BLaER1 treated with 17β-estradiol and CSF1 and Interleukin-3, amounts not matched to agents 10 nM and 100 nM (cell line): ENCODE measurements at regions not wholly inside any gene's neighbourhood (a gene's known extent, or its start where the extent isn't known, plus 50 kb on each side); places are given as distances from the start of the nearest gene placed in this dataset.
"Not testable (repeated sequence)": the region's sequence is repeated elsewhere in the genome, so short reads cannot be mapped to it uniquely, and the experiment has no call there.

Experiments
- H3K27ac ChIP-seq, 11 experiments: shearing (Covaris generic); formaldehyde crosslinking; 2 replicates each; pipeline ENCODE4 v1.8.1; 2022
- H3K27me3 ChIP-seq, 11 experiments: shearing (Covaris generic); formaldehyde crosslinking; 2 replicates each; pipeline ENCODE4 v1.8.1; 2022
- H3K36me3 ChIP-seq, 11 experiments: shearing (Covaris generic); formaldehyde crosslinking; 2 replicates each; pipeline ENCODE4 v1.8.1; 2022
- H3K4me1 ChIP-seq, 10 experiments: shearing (Covaris generic); formaldehyde crosslinking; 2 replicates each; pipeline ENCODE4 v1.8.1; 2022
- H3K4me2 ChIP-seq, 11 experiments: shearing (Covaris generic); formaldehyde crosslinking; 2 replicates each; pipeline ENCODE4 v1.8.1; 2022
- H3K4me3 ChIP-seq, 10 experiments: shearing (Covaris generic); formaldehyde crosslinking; 2 replicates each; pipeline ENCODE4 v1.8.1; 2022
- H3K9ac ChIP-seq, 11 experiments: shearing (Covaris generic); formaldehyde crosslinking; 2 replicates each; pipeline ENCODE4 v1.8.1; 2022
- H3K9me3 ChIP-seq, 11 experiments: shearing (Covaris generic); formaldehyde crosslinking; replicated peaks in 1 of 11; 2 replicates each; pipeline ENCODE4 v1.8.1; 2022
- H4K20me1 ChIP-seq, 11 experiments: shearing (Covaris generic); formaldehyde crosslinking; 2 replicates each; pipeline ENCODE4 v1.8.1; 2022
- Cebpa-rat ChIP-seq, 11 experiments: shearing (Covaris generic); IDR thresholded peaks; 2 replicates each; pipeline ENCODE4 v1.8.1; 2022

DNA sequence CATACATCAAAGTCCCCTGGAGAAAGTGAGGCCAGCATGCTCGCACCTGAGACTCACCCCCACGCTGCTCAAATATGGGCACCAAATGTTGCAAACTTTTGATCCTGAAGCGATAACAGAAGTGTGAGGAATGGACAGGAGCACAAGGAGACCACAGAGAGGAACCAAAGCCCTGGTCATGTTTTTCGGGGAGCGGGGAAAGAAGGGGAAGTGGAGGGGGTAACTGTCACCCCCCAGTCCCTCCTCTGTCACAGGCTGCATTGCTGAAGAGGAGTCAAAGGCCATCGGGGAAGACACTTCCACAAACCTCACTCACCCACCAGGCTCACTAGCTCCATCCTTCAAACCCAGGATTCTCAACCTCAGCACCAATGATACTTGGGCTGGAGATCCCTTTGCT lies 182.4 kb downstream of the UACA start:
- H3K9ac ChIP-seq, result no peak overlapping the region
- H3K4me3 ChIP-seq, result no peak overlapping the region
- H3K27me3 ChIP-seq, result no peaks in the 10 kb centered on the region
- no peaks in the 10 kb centered on the region for H3K36me3 ChIP-seq
- H4K20me1 ChIP-seq, result no peaks in the 10 kb centered on the region
- no peak for TF ChIP-seq Cebpa-rat (IDR thresholded peaks at IDR 0.05)
- H3K4me1 ChIP-seq, result peaks cover 0 to 9% (median 0%) of the 10 kb centered on the region in 10 experiments; a peak in 3 of 20 replicates
- peaks cover 10 to 18% (median 13%) of the 10 kb centered on the region in 11 experiments for H3K9me3 ChIP-seq
- no peak overlapping the region for H3K27ac ChIP-seq
- peak overlapping the region in 5 of 11 experiments; percentile 2 to 23 (median 5); a peak in 2 of 22 replicates for H3K4me2 ChIP-seq

DNA sequence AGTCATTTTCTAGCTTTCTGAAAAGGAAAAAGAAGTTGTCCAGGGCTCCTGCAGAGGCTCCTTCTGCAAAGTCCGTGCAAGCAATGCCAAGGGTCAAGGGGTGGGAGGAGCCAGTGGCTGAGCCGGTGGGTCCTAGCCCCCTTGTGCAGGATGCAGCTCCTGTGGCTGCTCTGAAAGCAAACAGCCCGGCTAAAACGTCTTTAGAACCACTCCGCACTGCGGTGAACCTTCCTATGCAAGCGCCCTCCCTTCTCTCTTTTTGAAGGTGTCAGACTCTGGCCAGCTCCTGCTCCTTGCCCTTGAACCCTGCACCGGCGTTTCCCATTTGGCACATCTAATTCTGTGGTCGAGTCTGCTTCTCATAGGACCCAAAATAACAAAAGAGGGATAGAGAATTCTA lies 183.1 kb downstream of the UACA start:
- H3K9ac ChIP-seq, result no peak overlapping the region
- no peak for TF ChIP-seq Cebpa-rat (IDR thresholded peaks at IDR 0.05)
- no peaks in the 10 kb centered on the region for H3K36me3 ChIP-seq
- peaks cover 0 to 9% (median 0%) of the 10 kb centered on the region in 10 experiments; a peak in 3 of 20 replicates for H3K4me1 ChIP-seq
- H3K4me3 ChIP-seq, result no peak overlapping the region
- H3K27me3 ChIP-seq, result no peaks in the 10 kb centered on the region
- no peak overlapping the region for H3K27ac ChIP-seq
- H3K4me2 ChIP-seq, result peak overlapping the region in 5 of 11 experiments; percentile 2 to 23 (median 5); a peak in 2 of 22 replicates
- no peaks in the 10 kb centered on the region for H4K20me1 ChIP-seq
- H3K9me3 ChIP-seq, result peaks cover 6 to 12% (median 8%) of the 10 kb centered on the region in 11 experiments; a peak in 21 of 22 replicates

DNA sequence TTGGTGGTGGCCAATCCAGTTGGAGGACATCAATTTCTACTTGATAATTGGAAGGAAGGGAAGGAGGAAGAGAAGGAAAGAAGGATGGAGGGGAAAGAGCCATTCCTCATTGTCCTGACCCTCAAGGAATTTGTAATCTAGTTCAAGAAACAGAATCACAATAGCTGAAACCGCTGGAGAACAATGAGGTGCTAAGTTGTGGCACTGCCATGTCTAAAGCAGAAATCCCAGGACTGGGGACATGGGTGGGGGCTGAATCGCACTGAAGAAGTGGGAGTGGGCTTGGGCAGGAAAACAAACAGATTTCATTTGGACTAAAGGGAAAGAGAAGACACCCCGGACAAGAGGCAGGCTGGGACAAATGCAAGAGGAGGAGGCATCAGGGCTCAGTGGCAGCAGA lies 183.6 kb downstream of the UACA start:
- Histone ChIP-seq H3K27me3 (no peaks in the 10 kb centered on the region), H3K27ac (no peak overlapping the region), H3K9me3 (peaks cover 1 to 9% (median 4%) of the 10 kb centered on the region in 11 experiments; a peak in 21 of 22 replicates), H3K4me3 (no peak overlapping the region), H3K4me2 (no peak overlapping the region), H3K4me1 (peaks cover 0 to 9% (median 0%) of the 10 kb centered on the region in 10 experiments; a peak in 3 of 20 replicates), H4K20me1 (no peaks in the 10 kb centered on the region), H3K36me3 (no peaks in the 10 kb centered on the region), H3K9ac (no peak overlapping the region)
- TF ChIP-seq Cebpa-rat (IDR thresholded peaks at IDR 0.05), result no peak

DNA sequence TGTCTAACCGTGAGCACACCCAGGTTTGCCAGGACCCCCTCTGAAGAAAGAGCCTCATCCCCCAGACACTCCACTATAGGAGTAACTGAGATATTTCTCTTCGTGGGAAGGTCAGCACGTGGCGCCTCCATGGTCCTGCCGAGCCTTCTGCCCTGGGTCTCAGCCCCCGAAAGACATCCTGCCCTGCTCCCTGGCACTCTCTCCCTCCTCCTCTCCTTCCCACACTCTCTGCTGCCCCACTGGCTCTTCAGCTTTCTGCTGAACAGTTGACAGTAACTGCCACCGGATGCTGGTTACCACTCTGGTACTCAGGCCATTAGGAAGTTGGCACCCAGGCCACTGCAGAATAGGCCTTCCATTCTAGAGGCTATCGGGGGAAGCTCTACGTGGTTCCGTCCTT lies 185.2 kb downstream of the UACA start:
- Histone ChIP-seq H3K4me1 (peaks cover 0 to 9% (median 0%) of the 10 kb centered on the region in 10 experiments; a peak in 3 of 20 replicates), H3K27ac (no peak overlapping the region), H3K9ac (no peak overlapping the region), H3K9me3 (peaks cover 6 to 14% (median 9%) of the 10 kb centered on the region in 11 experiments; a peak in 15 of 22 replicates), H4K20me1 (no peaks in the 10 kb centered on the region), H3K36me3 (no peaks in the 10 kb centered on the region), H3K4me2 (no peak overlapping the region), H3K4me3 (no peak overlapping the region), H3K27me3 (no peaks in the 10 kb centered on the region)
- TF ChIP-seq Cebpa-rat (IDR thresholded peaks at IDR 0.05), result no peak

DNA sequence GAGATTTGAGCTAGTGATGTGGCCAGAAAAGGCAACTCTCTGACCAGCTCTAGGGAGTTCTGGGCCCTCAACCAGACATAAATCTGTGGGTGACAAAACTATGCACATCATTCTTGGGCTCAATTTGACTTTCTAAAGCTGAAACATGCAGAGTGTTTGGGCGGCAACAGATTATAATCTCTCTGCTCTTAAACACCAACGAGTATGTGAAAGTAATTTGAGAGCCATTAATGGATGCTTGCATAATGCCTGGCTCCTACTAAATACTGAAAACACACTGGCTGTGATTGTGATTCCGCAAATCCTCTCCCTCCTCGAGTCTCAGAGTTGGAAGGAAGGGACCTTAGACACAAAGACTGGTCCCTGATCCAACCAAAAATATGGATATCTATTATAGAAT lies 186.7 kb downstream of the UACA start:
- H3K27ac ChIP-seq, result no peak overlapping the region
- TF ChIP-seq Cebpa-rat (IDR thresholded peaks at IDR 0.05), result no peak
- no peaks in the 10 kb centered on the region for H3K36me3 ChIP-seq
- no peaks in the 10 kb centered on the region for H4K20me1 ChIP-seq
- peaks cover 0 to 9% (median 0%) of the 10 kb centered on the region in 10 experiments; a peak in 3 of 20 replicates for H3K4me1 ChIP-seq
- no peak overlapping the region for H3K4me3 ChIP-seq
- no peaks in the 10 kb centered on the region for H3K27me3 ChIP-seq
- peaks cover 6 to 14% (median 9%) of the 10 kb centered on the region in 11 experiments; a peak in 15 of 22 replicates for H3K9me3 ChIP-seq
- no peak overlapping the region for H3K9ac ChIP-seq
- no peak overlapping the region for H3K4me2 ChIP-seq

DNA sequence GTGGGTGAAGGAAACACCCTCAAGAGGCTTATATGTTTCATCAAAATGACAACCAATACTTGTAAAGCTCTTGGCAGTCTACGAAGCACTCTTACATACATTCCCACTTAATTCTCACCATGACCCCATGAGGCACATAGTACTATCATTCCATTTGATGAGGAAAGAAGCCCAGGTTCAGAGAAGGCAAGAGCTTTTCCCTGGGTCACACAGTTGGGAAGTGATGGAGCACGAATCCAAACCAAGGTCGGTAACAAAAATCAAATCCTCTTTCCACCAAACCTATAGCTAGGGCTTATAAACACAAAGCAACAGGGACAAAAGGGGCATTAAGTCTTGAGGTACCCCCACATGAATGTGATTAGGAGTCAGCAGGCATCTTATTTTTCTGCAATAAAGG lies 187.1 kb downstream of the UACA start:
- Histone ChIP-seq H3K27ac (no peak overlapping the region), H3K4me1 (peaks cover 0 to 9% (median 0%) of the 10 kb centered on the region in 10 experiments; a peak in 3 of 20 replicates), H4K20me1 (no peaks in the 10 kb centered on the region), H3K9me3 (peaks cover 6 to 14% (median 9%) of the 10 kb centered on the region in 11 experiments; a peak in 15 of 22 replicates), H3K36me3 (no peaks in the 10 kb centered on the region), H3K9ac (no peak overlapping the region), H3K27me3 (no peaks in the 10 kb centered on the region), H3K4me3 (no peak overlapping the region), H3K4me2 (no peak overlapping the region)
- no peak for TF ChIP-seq Cebpa-rat (IDR thresholded peaks at IDR 0.05)

DNA sequence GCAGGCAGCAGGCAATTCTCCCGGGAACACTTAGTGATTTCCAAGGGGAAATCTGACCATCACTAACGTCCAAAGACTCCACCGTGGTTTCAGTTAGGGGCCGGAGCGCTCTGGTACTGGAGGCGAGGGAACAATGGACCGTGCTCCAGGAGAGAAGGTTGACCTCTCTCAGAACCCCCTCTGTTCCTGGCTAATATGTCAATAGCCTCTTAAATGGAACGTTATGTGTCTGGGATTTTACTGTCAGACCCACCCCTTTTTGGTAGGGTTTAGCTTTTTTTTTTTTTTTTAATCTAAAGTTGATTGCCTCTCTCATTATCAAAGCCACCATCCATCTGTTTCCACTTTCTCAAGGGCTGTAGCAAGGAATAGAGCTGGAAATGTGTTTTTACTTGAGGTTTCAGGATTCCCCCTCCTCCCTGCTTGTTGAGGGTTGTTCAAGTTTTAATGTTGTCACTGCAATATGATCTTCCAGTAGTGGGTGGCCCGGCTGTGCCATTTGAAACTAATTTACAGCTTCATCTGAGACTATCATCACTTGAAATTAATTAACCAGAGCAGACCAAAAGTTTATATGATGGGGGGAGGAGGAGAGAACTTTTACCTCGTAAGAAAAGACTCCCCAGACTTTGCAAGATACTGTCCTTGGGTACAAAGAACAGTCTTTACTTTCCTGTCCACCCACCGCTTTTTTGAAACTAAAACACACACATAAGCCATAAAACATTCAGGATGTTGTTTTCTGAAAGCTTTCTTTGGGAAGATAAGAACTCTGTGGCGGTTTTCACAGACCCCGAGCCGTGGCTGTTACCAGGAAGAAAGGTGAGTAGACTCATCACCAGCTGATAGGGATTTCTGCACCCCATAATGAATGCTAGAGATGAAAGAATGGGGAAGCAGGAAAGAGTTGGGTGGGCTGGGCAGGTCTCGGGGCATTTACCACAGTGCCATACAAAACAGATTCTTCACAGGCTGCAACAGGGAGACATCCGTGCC lies 187.8 kb downstream of the UACA start:
- Histone ChIP-seq H3K27me3 (no peaks in the 10 kb centered on the region), H3K36me3 (no peaks in the 10 kb centered on the region), H3K4me1 (peaks cover 0 to 4% (median 0%) of the 10 kb centered on the region in 10 experiments; a peak in 2 of 20 replicates), H3K4me2 (no peak overlapping the region), H3K27ac (no peak overlapping the region), H4K20me1 (no peaks in the 10 kb centered on the region), H3K9ac (no peak overlapping the region), H3K4me3 (no peak overlapping the region), H3K9me3 (peaks cover 6 to 14% (median 9%) of the 10 kb centered on the region in 11 experiments; a peak in 15 of 22 replicates)
- TF ChIP-seq Cebpa-rat (IDR thresholded peaks at IDR 0.05), result no peak

DNA sequence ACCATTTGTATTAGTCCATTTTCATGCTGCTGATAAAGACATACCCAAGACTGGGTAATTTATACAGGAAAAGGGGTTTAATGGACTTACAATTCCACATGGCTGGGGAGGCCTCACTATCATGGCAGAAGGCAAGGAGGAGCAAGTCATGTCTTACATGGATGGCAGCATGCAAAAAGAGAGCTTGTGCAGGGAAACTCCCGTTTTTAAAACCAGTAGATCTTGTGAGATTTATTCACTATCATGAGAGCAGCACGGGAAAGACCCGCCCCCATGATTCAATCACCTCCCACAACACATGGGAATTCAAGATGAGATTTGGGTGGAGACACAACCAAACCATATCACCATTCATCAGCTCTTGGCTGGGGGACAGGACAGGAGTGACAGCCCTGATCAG lies 189.0 kb downstream of the UACA start:
- H3K36me3 ChIP-seq, H3K27ac ChIP-seq, H3K4me2 ChIP-seq, H3K27me3 ChIP-seq, H4K20me1 ChIP-seq, H3K4me3 ChIP-seq, H3K4me1 ChIP-seq, H3K9ac ChIP-seq: not testable (repeated sequence)
- peaks cover 6 to 14% (median 9%) of the 10 kb centered on the region in 11 experiments; a peak in 15 of 22 replicates for H3K9me3 ChIP-seq

DNA sequence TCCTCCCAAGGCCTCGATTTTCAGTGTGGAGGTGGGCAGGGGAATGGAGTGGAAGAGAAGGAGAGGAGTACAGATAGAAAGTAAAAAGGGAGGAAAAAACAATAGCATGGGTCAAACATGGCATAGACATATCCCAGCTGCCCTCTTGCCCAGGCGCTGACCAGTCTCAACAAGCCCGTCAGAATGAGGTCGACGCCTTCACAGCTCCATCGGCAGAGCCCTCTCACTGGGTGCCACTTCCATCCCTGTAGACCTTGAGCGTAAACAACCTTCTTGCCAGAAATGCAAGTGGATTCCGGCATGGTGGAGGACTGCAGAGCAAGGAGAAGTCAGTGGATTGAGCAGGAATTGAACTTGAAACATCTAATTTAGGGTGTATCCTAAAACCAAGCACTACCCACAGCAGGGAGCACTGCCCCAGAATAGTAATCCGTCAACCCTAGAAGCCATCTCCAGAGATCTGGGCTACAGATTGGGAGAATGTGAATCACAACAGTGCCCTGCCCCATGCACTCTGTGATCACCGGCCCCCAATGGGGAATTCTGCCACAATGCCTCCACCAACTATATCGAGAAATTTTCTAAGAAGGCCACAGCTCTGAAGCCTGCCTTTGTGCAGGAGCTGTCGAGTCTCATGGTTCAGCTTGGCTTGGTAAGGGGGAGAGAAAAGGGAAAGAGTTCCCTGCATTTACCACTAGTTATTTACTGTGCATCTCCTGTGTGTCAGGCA lies 190.1 kb downstream of the UACA start:
- no peak overlapping the region for H3K27ac ChIP-seq
- H3K4me1 ChIP-seq, result no peaks in the 10 kb centered on the region
- no peak for TF ChIP-seq Cebpa-rat (IDR thresholded peaks at IDR 0.05)
- no peak overlapping the region for H3K4me2 ChIP-seq
- no peaks in the 10 kb centered on the region for H3K36me3 ChIP-seq
- H3K4me3 ChIP-seq, result no peak overlapping the region
- H3K9ac ChIP-seq, result no peak overlapping the region
- H4K20me1 ChIP-seq, result no peaks in the 10 kb centered on the region
- peaks cover 6 to 14% (median 9%) of the 10 kb centered on the region in 11 experiments; a peak in 15 of 22 replicates for H3K9me3 ChIP-seq
- no peaks in the 10 kb centered on the region for H3K27me3 ChIP-seq
